GM19452 (cell line): ENCODE measurements at regions not wholly inside any gene's neighbourhood (a gene's known extent, or its start where the extent isn't known, plus 50 kb on each side); places are given as distances from the start of the nearest gene placed in this dataset.
"Not testable (repeated sequence)": the region's sequence is repeated elsewhere in the genome, so short reads cannot be mapped to it uniquely, and the experiment has no call there.

Experiments
- ATAC-seq: cut with Tn5 transposase; IDR thresholded peaks from one replicate; pipeline ENCODE4 v1.9.1; 2021; ENCODE audit not compliant: unreplicated experiment

GRCh38 chr17:30689266-30690000 lies 135.1 kb downstream of the CRLF3 start:
- not testable (repeated sequence) for ATAC-seq

DNA sequence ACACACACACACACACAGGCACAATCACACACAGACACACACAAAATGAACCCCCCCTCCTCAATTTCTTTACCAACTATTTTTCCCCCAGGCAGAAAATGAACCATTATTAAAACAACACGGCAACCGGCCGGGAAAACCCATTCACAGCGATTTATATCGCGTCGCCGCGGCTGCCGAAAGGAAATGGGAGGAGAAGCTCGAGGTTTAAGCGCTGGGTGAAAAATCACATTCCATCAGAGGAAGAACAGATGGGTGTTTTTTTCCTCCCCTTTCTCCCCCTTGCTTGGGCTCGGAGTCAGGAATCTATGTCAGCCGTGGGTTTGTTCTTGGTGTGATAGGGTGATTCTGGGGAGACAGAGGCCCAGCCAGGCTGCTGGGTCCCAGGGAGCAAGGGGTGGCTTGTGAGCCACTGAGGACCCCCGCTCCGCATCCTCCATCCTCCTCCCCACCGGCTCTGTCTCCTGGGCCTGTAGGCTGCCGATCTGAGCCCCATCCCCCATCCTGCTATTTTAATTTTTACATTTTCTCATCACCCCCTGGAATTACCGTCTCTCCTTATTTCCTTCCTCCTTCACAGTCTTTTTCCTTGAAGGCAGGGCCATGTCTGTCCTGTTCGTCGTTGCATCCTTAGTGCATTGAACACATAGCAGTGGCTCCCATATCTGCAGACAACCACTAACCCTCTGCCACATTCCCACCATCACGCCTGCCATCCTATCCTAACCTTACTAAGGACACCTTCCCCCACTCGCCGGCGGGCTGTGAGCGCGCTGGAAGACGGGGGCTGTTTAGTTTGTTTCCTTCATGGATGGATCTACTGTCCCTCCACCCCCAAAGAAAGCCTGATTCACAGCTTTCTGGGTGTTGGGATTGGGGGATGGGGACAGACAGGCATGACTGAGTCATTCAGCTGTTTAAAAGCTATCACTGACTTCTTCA lies 137.7 kb downstream of the CRLF3 start:
- not testable (repeated sequence) for ATAC-seq

GRCh38 chr17:30682280-30682679 lies 142.2 kb downstream of the CRLF3 start:
- ATAC-seq: not testable (repeated sequence)

DNA sequence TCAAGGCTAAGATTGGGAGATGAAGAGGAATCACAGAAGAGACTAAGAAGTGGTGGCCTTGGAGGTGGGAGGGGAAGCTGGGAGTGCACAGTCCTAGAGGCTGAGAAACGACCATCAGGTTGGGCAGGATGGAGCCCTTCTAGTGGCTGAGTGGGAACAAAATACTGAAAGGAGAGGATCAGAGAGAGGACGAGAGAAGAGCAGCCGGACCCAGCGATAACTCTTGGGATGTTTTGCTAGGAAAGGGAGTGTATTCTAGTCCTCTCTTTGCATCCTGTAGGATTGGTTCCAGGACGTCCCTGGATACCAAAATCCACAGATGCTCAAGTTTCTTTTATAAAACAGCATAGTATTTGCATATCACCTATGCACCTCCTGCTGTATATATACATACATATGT lies 143.8 kb downstream of the CRLF3 start:
- not testable (repeated sequence) for ATAC-seq

DNA sequence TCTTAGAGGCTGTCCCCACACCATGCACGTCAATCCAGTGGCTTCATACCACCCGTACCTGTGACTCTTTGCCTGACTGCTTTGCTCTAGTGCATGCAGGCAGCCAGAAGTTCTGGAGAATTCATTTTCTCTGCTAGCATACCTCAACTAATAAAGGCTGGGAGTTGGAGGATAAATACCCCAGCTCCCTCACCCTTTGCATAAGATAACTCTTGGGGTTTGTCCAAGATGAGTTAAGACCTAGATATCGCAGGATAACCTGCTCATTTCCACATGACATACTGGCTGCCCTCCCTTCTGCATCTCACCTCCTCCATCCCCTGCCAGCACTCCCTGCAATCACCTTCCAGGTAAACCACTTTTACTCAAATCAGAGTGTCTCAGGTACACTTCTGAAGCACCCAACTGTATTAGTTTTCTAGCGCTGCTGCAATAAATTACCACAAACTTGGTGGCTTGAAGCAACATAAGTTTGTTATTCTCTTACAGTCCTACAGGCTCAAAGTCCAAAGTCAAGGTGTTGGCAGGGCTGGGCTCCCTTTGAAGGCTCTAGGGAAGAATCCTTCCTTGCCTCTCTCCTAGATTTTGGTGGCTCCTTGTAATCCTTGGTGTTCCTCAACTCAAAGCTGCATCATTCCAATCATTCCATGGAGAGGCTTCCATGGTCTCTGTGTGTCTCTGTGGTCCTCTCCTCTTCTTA lies 146.8 kb downstream of the CRLF3 start:
- no peak for ATAC-seq

DNA sequence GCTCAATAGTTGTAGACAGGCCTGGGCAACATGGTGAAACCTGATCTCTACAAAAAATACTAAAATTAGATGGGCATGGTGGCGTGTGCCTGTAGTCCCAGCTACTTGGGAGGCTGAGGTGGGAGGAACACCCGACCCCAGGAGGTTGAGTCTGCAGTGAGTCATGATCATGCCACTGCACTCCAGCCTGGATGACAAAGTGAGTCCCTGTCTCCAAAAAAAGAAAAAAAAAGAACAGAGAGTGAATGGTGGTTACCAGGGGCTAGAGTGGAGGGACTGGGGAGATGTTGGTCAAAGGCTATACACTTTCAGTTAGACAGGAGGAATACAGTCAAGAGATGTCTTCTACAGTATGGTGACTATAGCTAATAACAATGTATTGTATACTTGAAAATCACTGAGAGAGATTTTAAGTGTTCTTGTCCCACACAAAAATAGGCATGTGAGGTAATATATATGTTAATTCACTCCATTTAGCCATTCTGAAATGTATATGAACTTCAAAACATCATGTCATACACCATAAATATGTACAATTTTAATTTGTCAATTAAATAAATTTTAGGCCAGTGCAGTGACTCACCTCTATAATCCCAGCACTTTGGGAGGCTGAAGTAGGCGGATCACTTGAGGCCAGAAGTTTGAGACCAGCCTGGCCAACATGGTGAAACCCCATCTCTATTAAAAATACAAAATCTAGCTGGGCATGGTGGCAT lies 148.6 kb downstream of the CRLF3 start:
- not testable (repeated sequence) for ATAC-seq

DNA sequence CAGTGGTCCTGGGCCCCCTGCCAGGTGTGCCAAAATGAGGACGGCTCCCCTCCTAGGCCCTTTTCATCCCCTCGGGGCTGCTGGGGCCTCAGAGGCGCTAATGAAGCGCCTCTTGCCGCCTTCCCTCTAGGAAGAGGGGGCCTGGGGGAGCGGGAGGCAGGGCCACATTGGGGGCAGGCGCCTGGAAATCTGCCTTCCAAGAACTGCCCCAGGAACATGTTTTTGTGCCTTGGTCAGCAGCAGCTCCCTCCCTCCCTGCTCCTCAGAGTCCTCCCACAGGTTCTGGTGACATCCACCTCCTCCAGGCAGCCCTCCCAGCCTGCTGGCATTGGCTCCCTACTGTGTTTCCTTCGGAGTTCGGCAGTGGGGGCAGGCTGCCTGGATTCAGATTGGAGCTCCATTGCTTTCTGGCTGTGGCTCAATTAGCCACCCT lies 155.3 kb downstream of the CRLF3 start:
- ATAC-seq: not testable (repeated sequence)

GRCh38 chr17:30668360-30669181 lies 155.9 kb downstream of the CRLF3 start:
- not testable (repeated sequence) for ATAC-seq

GRCh38 chr17:30667657-30668359 lies 156.7 kb downstream of the CRLF3 start:
- ATAC-seq: not testable (repeated sequence)

DNA sequence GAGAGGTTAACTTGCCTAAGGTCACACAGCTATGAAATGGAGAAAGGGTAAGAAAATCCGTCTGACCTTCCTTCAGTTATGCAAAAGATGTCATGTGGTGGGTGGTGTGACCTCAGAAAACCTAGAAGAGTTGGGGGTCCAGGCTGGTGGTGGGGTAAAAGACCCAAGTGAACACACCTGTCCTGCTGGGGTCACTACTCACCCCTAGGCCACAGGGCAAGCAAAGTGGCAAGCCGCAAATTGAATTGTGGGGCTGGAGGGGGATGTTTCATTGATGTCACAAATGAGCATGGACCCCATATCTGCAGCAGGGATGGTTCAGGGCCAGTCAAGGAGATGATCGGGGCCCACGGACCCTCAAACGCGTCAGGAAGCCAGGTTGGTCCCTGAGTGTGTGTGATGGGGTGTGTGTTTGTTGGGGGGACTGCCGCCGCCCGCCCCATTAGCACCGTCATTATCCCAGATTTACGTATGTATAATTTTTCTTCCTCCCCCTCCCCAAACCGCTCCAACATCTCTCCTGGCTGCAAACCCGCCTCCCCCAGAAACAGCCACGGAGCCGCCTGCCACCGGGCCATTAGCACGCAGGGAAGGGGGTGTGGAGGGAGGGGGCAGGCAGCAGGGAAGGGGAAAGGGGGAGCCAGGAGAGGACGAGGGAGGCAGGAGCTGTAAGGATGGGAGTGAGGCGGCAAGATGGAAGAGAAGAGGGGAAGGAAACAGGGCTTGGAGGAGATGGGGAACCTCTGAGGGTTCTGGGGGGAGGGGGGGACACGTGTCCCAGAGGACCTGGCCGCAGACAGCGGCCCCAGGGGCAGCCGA lies 157.4 kb downstream of the CRLF3 start:
- not testable (repeated sequence) for ATAC-seq

GRCh38 chr17:30663727-30664455 lies 160.6 kb downstream of the CRLF3 start:
- ATAC-seq: not testable (repeated sequence)

GRCh38 chr17:30657148-30657547 lies 167.3 kb downstream of the CRLF3 start:
- ATAC-seq: not testable (repeated sequence)

DNA sequence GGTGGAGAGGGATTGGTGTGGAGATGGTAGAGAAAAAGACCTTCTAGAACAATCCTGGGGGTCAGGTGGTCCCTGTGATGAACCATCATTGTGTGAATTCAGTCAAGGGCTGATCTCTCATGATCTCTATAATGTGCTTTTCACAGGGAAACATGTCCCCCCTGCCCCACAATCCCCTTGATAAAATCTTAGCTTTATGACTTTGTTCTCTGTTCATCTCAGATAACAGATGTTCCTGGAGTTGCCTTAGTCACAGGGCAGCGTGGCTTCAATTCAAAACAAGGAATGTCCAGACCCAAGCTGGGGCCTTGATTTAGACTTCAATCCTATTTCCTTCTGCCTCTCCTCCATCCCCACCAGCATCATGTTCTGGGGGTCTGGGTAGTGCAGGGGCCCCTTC lies 171.5 kb downstream of the CRLF3 start:
- not testable (repeated sequence) for ATAC-seq

- ATAC-seq: not testable (repeated sequence)
Observed at GRCh38 chr17:30650149-30650548, 172.9 kb downstream of the GOSR1 start.

GRCh38 chr17:30648015-30648620 lies 170.9 kb downstream of the GOSR1 start:
- ATAC-seq: not testable (repeated sequence)

GRCh38 chr17:30645875-30646274 lies 168.7 kb downstream of the GOSR1 start:
- ATAC-seq: not testable (repeated sequence)

DNA sequence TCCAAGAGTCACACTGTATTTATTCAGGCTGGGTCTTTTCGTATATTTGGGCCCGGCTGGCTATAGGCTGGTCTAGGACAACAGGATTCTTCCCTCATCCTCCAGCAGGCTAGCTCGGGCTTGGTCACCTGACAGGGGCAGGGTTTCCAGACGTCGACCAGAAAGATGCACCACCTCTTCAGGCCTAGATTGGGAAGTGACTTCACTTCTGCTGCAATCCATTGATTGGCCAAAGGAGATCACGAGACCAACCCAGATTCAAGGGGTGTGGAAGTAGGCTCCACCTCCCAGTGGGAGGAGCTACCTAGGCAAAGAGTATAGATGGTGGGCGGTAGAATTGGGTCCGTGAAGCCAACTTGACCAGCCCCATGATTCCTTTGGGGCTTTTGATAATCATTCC lies 167.5 kb downstream of the GOSR1 start:
- ATAC-seq: not testable (repeated sequence)
